ENCODE measurements at regions not wholly inside any gene's neighbourhood (a gene's known extent, or its start where the extent isn't known, plus 50 kb on each side); places are given as distances from the start of the nearest gene placed in this dataset.

DNA sequence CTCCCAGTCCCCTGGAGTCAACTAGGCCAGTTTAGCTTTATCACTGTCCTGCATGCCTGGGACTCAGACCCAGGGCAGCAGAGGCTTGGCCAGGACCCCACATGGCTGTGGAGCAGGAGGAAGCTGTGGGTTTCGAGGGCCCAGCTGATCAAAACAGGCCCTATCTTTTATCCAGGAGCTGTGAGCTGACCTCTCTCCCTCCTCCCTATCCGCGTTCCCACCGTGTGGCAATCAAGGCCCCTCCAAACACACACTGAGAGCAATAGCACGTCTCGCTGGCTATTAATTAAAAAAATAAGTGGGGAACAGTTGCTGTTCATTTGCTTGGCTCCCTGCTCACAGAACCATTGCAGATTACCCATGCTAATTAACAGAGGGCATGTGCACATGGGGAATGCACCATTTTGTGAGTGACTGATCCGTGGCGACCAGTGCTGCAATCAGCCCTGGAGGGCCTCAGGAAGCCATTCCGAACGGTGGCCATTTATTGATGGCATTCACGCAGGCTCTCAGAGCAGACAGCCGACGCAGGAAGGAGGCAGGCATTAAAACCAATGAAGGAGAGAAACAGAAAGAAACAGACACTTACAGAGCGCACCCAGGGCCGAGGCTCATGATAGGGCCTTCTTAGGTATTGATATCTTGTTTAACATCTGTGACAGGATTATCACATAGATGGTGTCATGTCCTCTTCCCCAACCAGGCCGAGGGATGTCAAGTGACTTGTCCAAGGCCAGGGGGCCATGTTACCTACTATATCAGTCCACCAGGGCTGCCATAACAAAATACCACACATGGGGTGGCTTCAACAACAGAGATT lies 157.1 kb downstream of the KATNIP start:
- Histone ChIP-seq H3K36me3 (ENCODE audit: control insufficient read depth, insufficient read depth, low read length) (no peaks in the 10 kb centered on the region), H3K4me3 (ENCODE audit: low read depth, low read length) (no peak overlapping the region), H3K27me3 (ENCODE audit: control insufficient read depth, insufficient read depth, low read length) (no peaks in the 10 kb centered on the region)
- CTCF ChIA-PET = no interaction called here
- POLR2A ChIA-PET = no interaction called here
- TF ChIP-seq, protein P1, sequence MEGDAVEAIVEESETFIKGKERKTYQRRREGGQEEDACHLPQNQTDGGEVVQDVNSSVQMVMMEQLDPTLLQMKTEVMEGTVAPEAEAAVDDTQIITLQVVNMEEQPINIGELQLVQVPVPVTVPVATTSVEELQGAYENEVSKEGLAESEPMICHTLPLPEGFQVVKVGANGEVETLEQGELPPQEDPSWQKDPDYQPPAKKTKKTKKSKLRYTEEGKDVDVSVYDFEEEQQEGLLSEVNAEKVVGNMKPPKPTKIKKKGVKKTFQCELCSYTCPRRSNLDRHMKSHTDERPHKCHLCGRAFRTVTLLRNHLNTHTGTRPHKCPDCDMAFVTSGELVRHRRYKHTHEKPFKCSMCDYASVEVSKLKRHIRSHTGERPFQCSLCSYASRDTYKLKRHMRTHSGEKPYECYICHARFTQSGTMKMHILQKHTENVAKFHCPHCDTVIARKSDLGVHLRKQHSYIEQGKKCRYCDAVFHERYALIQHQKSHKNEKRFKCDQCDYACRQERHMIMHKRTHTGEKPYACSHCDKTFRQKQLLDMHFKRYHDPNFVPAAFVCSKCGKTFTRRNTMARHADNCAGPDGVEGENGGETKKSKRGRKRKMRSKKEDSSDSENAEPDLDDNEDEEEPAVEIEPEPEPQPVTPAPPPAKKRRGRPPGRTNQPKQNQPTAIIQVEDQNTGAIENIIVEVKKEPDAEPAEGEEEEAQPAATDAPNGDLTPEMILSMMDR (IDR thresholded peaks at IDR 0.05; ENCODE audit: insufficient read depth, low read depth, low read length) = no peak
- DNase-seq (ENCODE audit: low read depth) = no peak

DNA sequence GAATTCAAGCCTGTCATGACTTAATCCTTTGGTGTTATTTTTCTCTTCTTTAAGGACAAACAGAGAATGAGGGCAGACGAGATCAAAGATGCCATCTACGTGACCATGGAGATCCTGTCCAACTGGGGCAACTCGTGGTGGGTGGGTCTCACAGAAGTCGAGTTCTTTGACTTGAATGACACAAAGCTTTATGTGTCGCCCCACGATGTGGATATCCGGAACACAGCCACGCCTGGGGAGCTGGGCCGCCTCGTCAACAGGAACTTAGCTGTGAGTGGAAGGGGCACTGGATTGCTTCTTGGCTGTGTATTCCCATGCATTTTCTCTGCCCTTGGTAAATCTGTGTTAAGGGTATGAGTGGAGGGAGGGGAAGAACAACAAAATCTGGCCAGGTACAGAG lies 158.7 kb downstream of the KATNIP start:
- TF ChIP-seq, protein P1 (IDR thresholded peaks at IDR 0.05; ENCODE audit: insufficient read depth, low read depth, low read length) = no peak
- Histone ChIP-seq H3K36me3 (ENCODE audit: control insufficient read depth, insufficient read depth, low read length) (no peaks in the 10 kb centered on the region), H3K4me3 (ENCODE audit: low read depth, low read length) (no peak overlapping the region), H3K27me3 (ENCODE audit: control insufficient read depth, insufficient read depth, low read length) (no peaks in the 10 kb centered on the region)
- CTCF ChIA-PET = no interaction called here
- POLR2A ChIA-PET = no interaction called here
- DNase-seq (ENCODE audit: low read depth) = no peak

DNA sequence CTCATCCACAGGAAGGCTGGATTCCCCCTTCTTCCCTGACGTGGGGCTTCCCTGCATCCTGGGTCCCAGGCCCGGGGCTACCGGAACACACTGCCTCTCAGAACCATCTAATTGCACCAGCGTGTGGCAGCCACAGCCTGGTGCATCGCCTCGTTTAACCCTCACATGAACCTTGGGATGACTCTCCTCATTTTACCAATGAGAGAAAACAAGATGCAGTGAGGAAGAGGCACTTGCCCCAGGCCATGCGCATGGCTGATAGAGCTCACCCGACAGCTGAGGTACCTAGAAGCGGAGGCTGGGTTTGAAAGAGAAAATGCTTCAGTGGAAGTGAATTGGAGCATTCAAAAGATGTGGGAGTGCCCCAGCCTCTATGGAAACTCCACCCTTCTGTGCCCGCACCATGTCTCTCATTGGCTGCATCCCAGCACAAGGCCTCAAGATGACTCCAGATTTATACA lies 162.3 kb downstream of the KATNIP start:
- H3K36me3 ChIP-seq (ENCODE audit: control insufficient read depth, insufficient read depth, low read length) = no peaks in the 10 kb centered on the region
- ChIA-PET CTCF (no interaction called here), POLR2A (no interaction called here)
- no peak overlapping the region for H3K4me3 ChIP-seq (ENCODE audit: low read depth, low read length)
- DNase-seq (ENCODE audit: low read depth) = no peak
- no peaks in the 10 kb centered on the region for H3K27me3 ChIP-seq (ENCODE audit: control insufficient read depth, insufficient read depth, low read length)
- TF ChIP-seq, protein P1 (IDR thresholded peaks at IDR 0.05; ENCODE audit: insufficient read depth, low read depth, low read length) = no peak

DNA sequence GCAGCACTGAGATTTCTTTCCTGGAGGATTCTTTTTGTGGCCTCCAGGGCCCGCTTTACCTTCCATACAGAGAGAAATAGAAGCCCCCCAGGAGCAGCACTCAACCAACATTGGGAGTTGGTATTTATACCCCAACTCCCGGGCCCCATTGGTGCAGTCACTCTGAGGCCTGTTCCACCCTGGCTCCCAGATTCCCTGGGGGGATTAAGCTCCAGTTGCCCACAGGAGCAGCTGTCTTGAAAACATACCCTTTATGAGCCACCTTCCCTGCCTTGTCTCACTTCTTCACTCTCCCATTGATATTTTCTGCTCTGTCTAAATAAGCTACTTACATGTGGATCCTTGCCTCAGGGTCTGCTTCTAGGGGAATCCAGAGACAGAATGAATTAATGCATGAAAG lies 167.8 kb downstream of the KATNIP start:
- TF ChIP-seq, protein P1 (IDR thresholded peaks at IDR 0.05; ENCODE audit: insufficient read depth, low read depth, low read length) = no peak
- H3K27me3 ChIP-seq (ENCODE audit: control insufficient read depth, insufficient read depth, low read length) = no peaks in the 10 kb centered on the region

DNA sequence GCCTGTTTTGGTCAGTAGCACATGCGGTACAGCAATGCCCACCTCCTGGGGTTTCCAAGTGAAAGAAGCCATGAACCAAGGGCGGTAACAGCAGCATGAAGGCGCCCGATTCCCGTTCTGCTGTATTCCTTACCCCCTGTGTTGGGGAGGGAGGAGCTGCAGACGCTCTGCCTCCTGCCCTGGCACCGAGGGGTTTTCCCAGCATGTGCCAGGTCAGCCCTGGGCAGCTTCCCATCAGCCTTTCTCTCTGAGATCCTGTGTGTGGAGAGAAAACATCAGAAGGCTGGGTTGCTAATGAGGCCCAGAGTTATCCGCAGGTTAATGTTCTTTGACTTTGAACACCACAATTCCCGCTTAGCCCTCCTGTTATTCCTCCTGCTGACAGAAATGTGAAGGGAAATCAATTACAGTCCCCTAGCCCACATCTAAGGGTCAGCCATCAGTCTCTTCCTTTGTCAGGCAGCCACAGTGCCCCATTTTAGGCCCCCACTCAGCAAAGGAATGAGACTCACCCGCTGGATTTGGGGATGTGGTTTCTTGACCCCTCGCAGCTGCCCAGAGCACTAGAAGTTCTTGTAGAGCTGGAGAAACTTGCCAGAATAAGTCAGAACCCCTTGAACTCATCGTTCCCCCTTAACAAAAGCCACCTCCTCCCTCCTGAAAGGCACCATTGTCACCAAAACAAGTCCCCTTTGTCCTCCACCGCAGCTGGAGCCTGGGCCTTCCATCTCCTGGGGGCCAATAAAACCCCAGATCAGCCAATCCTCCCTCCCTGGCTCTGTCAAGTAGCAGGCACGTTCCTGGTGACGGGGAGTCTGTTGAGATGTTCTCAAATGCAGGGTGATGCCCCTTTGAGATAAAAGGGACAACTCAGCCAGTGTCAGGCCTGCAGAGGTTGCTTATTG lies 168.5 kb downstream of the KATNIP start:
- CTCF ChIA-PET = interaction anchor here (0.6 to 1.1 kb wide), 2 partner anchors 14 to 350 kb away, joined by 3 read pairs; no protein-coding TSS in a partner anchor
- no peak for DNase-seq (ENCODE audit: low read depth)

More for the DNA sequence above, 167.8 kb downstream of the KATNIP start:
- H3K36me3 ChIP-seq (ENCODE audit: control insufficient read depth, insufficient read depth, low read length) = no peaks in the 10 kb centered on the region
- ChIA-PET CTCF (no interaction called here), POLR2A (no interaction called here)
- no peak for DNase-seq (ENCODE audit: low read depth)
- H3K4me3 ChIP-seq (ENCODE audit: low read depth, low read length) = no peak overlapping the region

More for the DNA sequence above, 168.5 kb downstream of the KATNIP start:
- TF ChIP-seq, protein P1 (IDR thresholded peaks at IDR 0.05; ENCODE audit: insufficient read depth, low read depth, low read length) = no peak
- Histone ChIP-seq H3K36me3 (ENCODE audit: control insufficient read depth, insufficient read depth, low read length) (peaks cover 1% of the 10 kb centered on the region), H3K27me3 (ENCODE audit: control insufficient read depth, insufficient read depth, low read length) (no peaks in the 10 kb centered on the region), H3K4me3 (ENCODE audit: low read depth, low read length) (no peak overlapping the region)
- POLR2A ChIA-PET = no interaction called here
